ENCODE measurements at regions not wholly inside any gene's neighbourhood (a gene's known extent, or its start where the extent isn't known, plus 50 kb on each side); places are given as distances from the start of the nearest gene placed in this dataset.

GRCh38 chr2:120554625-120555032 lies 181.0 kb upstream of the GLI2 start (continued):
- peak; percentile 60 for TF ChIP-seq CEBPG (CRISPR knock-in tag; IDR thresholded peaks at IDR 0.05)
- TF ChIP-seq CREB3 (CRISPR knock-in tag; IDR thresholded peaks at IDR 0.05), result no peak
- TF ChIP-seq ZBTB8A (CRISPR knock-in tag; IDR thresholded peaks at IDR 0.05; ENCODE audit: borderline replicate concordance, low read depth), result no peak
- no peak for TF ChIP-seq ZNF841 (CRISPR knock-in tag; IDR thresholded peaks at IDR 0.05; ENCODE audit: borderline replicate concordance)
- TF ChIP-seq CC2D1A (CRISPR knock-in tag; IDR thresholded peaks at IDR 0.05), result no peak
- peak; percentile 92 for TF ChIP-seq ZNF710 (CRISPR knock-in tag; IDR thresholded peaks at IDR 0.05; ENCODE audit: borderline replicate concordance)
- no peak for TF ChIP-seq ZZZ3 (CRISPR knock-in tag; IDR thresholded peaks at IDR 0.05; ENCODE audit: borderline replicate concordance)
- TF ChIP-seq KDM1A (CRISPR knock-in tag; IDR thresholded peaks at IDR 0.05), result peak; percentile 34; the same call in 1 of the 2 replicates
- no peak for TF ChIP-seq ZFYVE20 (CRISPR knock-in tag; IDR thresholded peaks at IDR 0.05; ENCODE audit: borderline replicate concordance, low read depth)
- TF ChIP-seq ZNF225 (CRISPR knock-in tag; IDR thresholded peaks at IDR 0.05), result no peak
- TF ChIP-seq ELF3 (CRISPR knock-in tag; IDR thresholded peaks at IDR 0.05), result peak; percentile 86
- TF ChIP-seq ZNF34 (CRISPR knock-in tag; IDR thresholded peaks at IDR 0.05; ENCODE audit: borderline replicate concordance), result no peak
- peak; percentile 47; the same call in 1 of the 2 replicates for TF ChIP-seq CREM (IDR thresholded peaks at IDR 0.05)
- no peak for TF ChIP-seq CREM (CRISPR knock-in tag; IDR thresholded peaks at IDR 0.05)
- TF ChIP-seq ZKSCAN8 (CRISPR knock-in tag; IDR thresholded peaks at IDR 0.05; ENCODE audit: borderline replicate concordance), result peak; percentile 61; the same call in 1 of the 2 replicates
- peak; percentile 67 for TF ChIP-seq RARA (CRISPR knock-in tag; IDR thresholded peaks at IDR 0.05)
- peak; percentile 80 for TF ChIP-seq HDAC2 (CRISPR knock-in tag; IDR thresholded peaks at IDR 0.05)
- TF ChIP-seq ESRRA (CRISPR knock-in tag; IDR thresholded peaks at IDR 0.05; ENCODE audit: low read depth), result peak; percentile 78; the same call in 1 of the 2 replicates
- TF ChIP-seq SRY (CRISPR knock-in tag; IDR thresholded peaks at IDR 0.05), result no peak
- peak; percentile 98 for TF ChIP-seq HNF4A (CRISPR knock-in tag; IDR thresholded peaks at IDR 0.05)
- peak; percentile 81; the same call in 1 of the 2 replicates for TF ChIP-seq TBX2 (CRISPR knock-in tag; IDR thresholded peaks at IDR 0.05; ENCODE audit: borderline replicate concordance)
- TF ChIP-seq PHF20 (CRISPR knock-in tag; IDR thresholded peaks at IDR 0.05), result 0 out of 2 replicates have a peak, but pooled peaks have one; percentile 18
- no peak for TF ChIP-seq TRIM24 (CRISPR knock-in tag; IDR thresholded peaks at IDR 0.05)
- TF ChIP-seq ATF1 (CRISPR knock-in tag; IDR thresholded peaks at IDR 0.05), result peak; percentile 65; the same call in 1 of the 2 replicates
- no peak for TF ChIP-seq ZNF101 (CRISPR knock-in tag; IDR thresholded peaks at IDR 0.05; ENCODE audit: borderline replicate concordance, low read depth)
- TF ChIP-seq MEIS1 (CRISPR knock-in tag; IDR thresholded peaks at IDR 0.05; ENCODE audit: borderline replicate concordance), result no peak
- peak; percentile 53; the same call in 1 of the 2 replicates for TF ChIP-seq ZBTB7B (CRISPR knock-in tag; IDR thresholded peaks at IDR 0.05)
- peak; percentile 64; the same call in 1 of the 2 replicates for TF ChIP-seq MED1 (CRISPR knock-in tag; IDR thresholded peaks at IDR 0.05)
- TF ChIP-seq ZNF317 (CRISPR knock-in tag; IDR thresholded peaks at IDR 0.05), result no peak
- TF ChIP-seq ERF (CRISPR knock-in tag; IDR thresholded peaks at IDR 0.05), result peak; percentile 72
- no peak for TF ChIP-seq POLR2G (IDR thresholded peaks at IDR 0.05; ENCODE audit: low read depth, low read length)
- peak; percentile 53 for TF ChIP-seq TCF7 (IDR thresholded peaks at IDR 0.05; ENCODE audit: low read depth)
